ENCODE measurements at regions not wholly inside any gene's neighbourhood (a gene's known extent, or its start where the extent isn't known, plus 50 kb on each side); places are given as distances from the start of the nearest gene placed in this dataset.

DNA sequence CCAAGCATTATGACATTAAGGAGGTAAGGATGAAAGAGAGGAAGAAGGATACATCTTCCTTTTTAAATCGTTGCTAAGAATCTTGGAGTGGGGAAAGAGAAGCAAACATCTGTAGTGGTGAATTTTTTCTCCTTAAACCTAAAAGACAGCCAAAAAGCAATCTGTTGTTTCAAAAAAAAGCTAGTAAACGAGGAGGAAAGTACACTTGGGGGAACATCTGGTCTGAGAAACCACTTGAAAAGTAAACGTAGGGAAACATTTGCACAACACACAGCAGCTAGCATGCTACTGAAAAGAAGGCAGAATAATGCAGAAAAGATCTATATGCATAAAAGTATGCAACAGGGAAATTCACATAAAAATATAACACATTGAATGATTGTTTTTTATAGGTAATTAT is 1485.6 kb downstream of the PCDH19 start:
- Histone ChIP-seq H4K20me1 (ENCODE audit: control insufficient read depth, extremely low read depth, insufficient read depth, low read length) (no peaks in the 10 kb centered on the region), H3K9ac (ENCODE audit: control insufficient read depth, extremely low read depth, insufficient read depth, low read length) (no peak overlapping the region), H3K79me2 (ENCODE audit: control insufficient read depth, insufficient read depth, low read length) (no peaks in the 10 kb centered on the region), H3K9me1 (ENCODE audit: control insufficient read depth, extremely low read depth, insufficient read depth, low read length) (no peaks in the 10 kb centered on the region), H3K36me3 (ENCODE audit: control insufficient read depth in 2 of 2, extremely low read depth in 1 of 2, insufficient read depth in 2 of 2, low read length in 2 of 2) (no peaks in the 10 kb centered on the region), H3K27ac (ENCODE audit: control insufficient read depth, insufficient read depth, low read length) (no peak overlapping the region), H3K9me3 (ENCODE audit: control insufficient read depth, low read depth, low read length) (no peaks in the 10 kb centered on the region), H3K4me2 (ENCODE audit: control insufficient read depth, extremely low read depth, insufficient read depth, low read depth, low read length) (no peak overlapping the region), H2AFZ (ENCODE audit: control insufficient read depth, low read length) (no peak overlapping the region), H3K27me3 (ENCODE audit: control insufficient read depth, extremely low read depth, insufficient read depth, low read length) (no peaks in the 10 kb centered on the region), H3K4me1 (ENCODE audit: control insufficient read depth, extremely low read depth, insufficient read depth, low read length) (no peaks in the 10 kb centered on the region), H3K4me3 (ENCODE audit: control insufficient read depth in 2 of 3, extremely low read depth in 1 of 3, insufficient read depth in 2 of 3, low read depth in 1 of 3, low read length in 3 of 3) (no peak overlapping the region)
- no peak for DNase-seq (ENCODE audit: low read depth, low spot score)
- FAIRE-seq = no peak
- no peak for TF ChIP-seq EZH2 (IDR thresholded peaks at IDR 0.05; ENCODE audit: low read length)
- TF ChIP-seq, protein P1, sequence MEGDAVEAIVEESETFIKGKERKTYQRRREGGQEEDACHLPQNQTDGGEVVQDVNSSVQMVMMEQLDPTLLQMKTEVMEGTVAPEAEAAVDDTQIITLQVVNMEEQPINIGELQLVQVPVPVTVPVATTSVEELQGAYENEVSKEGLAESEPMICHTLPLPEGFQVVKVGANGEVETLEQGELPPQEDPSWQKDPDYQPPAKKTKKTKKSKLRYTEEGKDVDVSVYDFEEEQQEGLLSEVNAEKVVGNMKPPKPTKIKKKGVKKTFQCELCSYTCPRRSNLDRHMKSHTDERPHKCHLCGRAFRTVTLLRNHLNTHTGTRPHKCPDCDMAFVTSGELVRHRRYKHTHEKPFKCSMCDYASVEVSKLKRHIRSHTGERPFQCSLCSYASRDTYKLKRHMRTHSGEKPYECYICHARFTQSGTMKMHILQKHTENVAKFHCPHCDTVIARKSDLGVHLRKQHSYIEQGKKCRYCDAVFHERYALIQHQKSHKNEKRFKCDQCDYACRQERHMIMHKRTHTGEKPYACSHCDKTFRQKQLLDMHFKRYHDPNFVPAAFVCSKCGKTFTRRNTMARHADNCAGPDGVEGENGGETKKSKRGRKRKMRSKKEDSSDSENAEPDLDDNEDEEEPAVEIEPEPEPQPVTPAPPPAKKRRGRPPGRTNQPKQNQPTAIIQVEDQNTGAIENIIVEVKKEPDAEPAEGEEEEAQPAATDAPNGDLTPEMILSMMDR (optimal IDR thresholded peaks at IDR 0.05 in 1 of 3, IDR thresholded peaks at IDR 0.05 in 1 of 3, conservative IDR thresholded peaks at IDR 0.05 in 1 of 3; ENCODE audit: extremely low read depth in 1 of 3, insufficient read depth in 2 of 3, low read length in 3 of 3) = no peak
- dilution Hi-C loops (cut with MboI; ENCODE audit: extremely low pct_ligation_motif_present, low sequenced_read_pairs) = no loop called here

DNA sequence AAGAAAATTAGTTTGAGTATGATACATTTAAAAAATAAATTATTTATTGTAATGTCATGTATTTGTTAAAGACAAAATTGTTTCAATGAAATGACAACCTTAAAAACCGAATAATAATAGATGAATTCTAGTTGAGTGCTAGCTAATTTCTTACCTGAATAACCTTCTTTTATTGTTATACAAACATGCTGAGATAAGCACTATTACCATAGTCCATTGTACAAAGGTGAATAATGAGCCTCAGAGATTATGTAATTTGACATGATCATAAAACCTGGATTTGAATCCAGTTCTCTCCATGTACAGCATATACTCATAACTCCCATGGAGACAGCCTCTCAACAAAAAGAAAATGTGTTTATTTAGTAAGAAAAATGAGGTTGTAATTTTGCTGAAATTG is 1512.9 kb downstream of the PCDH19 start:
- H3K27ac ChIP-seq (ENCODE audit: control insufficient read depth, insufficient read depth, low read length) = no peak overlapping the region
- H3K4me2 ChIP-seq (ENCODE audit: control insufficient read depth, extremely low read depth, insufficient read depth, low read depth, low read length) = no peak overlapping the region
- no peaks in the 10 kb centered on the region for H3K79me2 ChIP-seq (ENCODE audit: control insufficient read depth, insufficient read depth, low read length)
- no peaks in the 10 kb centered on the region for H3K9me1 ChIP-seq (ENCODE audit: control insufficient read depth, extremely low read depth, insufficient read depth, low read length)
- H2AFZ ChIP-seq (ENCODE audit: control insufficient read depth, low read length) = no peak overlapping the region
- FAIRE-seq (no peak), DNase-seq (ENCODE audit: low read depth, low spot score) (no peak)
- TF ChIP-seq, protein P1 (optimal IDR thresholded peaks at IDR 0.05 in 1 of 3, IDR thresholded peaks at IDR 0.05 in 1 of 3, conservative IDR thresholded peaks at IDR 0.05 in 1 of 3; ENCODE audit: extremely low read depth in 1 of 3, insufficient read depth in 2 of 3, low read length in 3 of 3) = no peak
- no peak for TF ChIP-seq EZH2 (IDR thresholded peaks at IDR 0.05; ENCODE audit: low read length)
- no peaks in the 10 kb centered on the region for H3K4me1 ChIP-seq (ENCODE audit: control insufficient read depth, extremely low read depth, insufficient read depth, low read length)
- no peaks in the 10 kb centered on the region for H3K27me3 ChIP-seq (ENCODE audit: control insufficient read depth, extremely low read depth, insufficient read depth, low read length)
- no peak overlapping the region for H3K4me3 ChIP-seq (ENCODE audit: control insufficient read depth in 2 of 3, extremely low read depth in 1 of 3, insufficient read depth in 2 of 3, low read depth in 1 of 3, low read length in 3 of 3)
- dilution Hi-C loops (cut with MboI; ENCODE audit: extremely low pct_ligation_motif_present, low sequenced_read_pairs) = no loop called here
- no peaks in the 10 kb centered on the region for H3K36me3 ChIP-seq (ENCODE audit: control insufficient read depth in 2 of 2, extremely low read depth in 1 of 2, insufficient read depth in 2 of 2, low read length in 2 of 2)
- H3K9ac ChIP-seq (ENCODE audit: control insufficient read depth, extremely low read depth, insufficient read depth, low read length) = no peak overlapping the region
- no peaks in the 10 kb centered on the region for H3K9me3 ChIP-seq (ENCODE audit: control insufficient read depth, low read depth, low read length)
- no peaks in the 10 kb centered on the region for H4K20me1 ChIP-seq (ENCODE audit: control insufficient read depth, extremely low read depth, insufficient read depth, low read length)

Measured in keratinocyte (primary cell).